HG02588 (cell line): ENCODE measurements at regions not wholly inside any gene's neighbourhood (a gene's known extent, or its start where the extent isn't known, plus 50 kb on each side); places are given as distances from the start of the nearest gene placed in this dataset.
"Not testable (repeated sequence)": the region's sequence is repeated elsewhere in the genome, so short reads cannot be mapped to it uniquely, and the experiment has no call there.

Source experiments
- ATAC-seq: cut with Tn5 transposase; IDR thresholded peaks from one replicate; pipeline ENCODE4 v1.9.1; 2021; ENCODE audit warnings: mild to moderate bottlenecking, moderate library complexity; ENCODE audit not compliant: unreplicated experiment

GRCh38 chr10:111560027-111560426 lies 483.2 kb downstream of the ADRA2A start:
- no peak for ATAC-seq

- no peak for ATAC-seq
Observed at GRCh38 chr10:111561124-111561523, 484.3 kb downstream of the ADRA2A start.

- no peak for ATAC-seq
Observed at GRCh38 chr10:111565542-111565941, 488.7 kb downstream of the ADRA2A start.

GRCh38 chr10:111578076-111578475 lies 501.2 kb downstream of the ADRA2A start:
- ATAC-seq: no peak

GRCh38 chr10:111579473-111579872 lies 502.6 kb downstream of the ADRA2A start:
- no peak for ATAC-seq

- ATAC-seq: no peak
Observed at GRCh38 chr10:111590703-111591102, 513.9 kb downstream of the ADRA2A start.

GRCh38 chr10:111593578-111593977 lies 516.7 kb downstream of the ADRA2A start:
- ATAC-seq: no peak

GRCh38 chr10:111595173-111595572 lies 518.3 kb downstream of the ADRA2A start:
- ATAC-seq: no peak

GRCh38 chr10:111598433-111599059 lies 521.7 kb downstream of the ADRA2A start:
- peak; percentile 90 for ATAC-seq

GRCh38 chr10:111599943-111600342 lies 523.1 kb downstream of the ADRA2A start:
- no peak for ATAC-seq

GRCh38 chr10:111600772-111601171 lies 523.9 kb downstream of the ADRA2A start:
- ATAC-seq: no peak

- no peak for ATAC-seq
Observed at GRCh38 chr10:111612273-111612672, 535.4 kb downstream of the ADRA2A start.

GRCh38 chr10:111634191-111634590 lies 549.4 kb downstream of the GPAM start:
- ATAC-seq: no peak

- ATAC-seq: no peak
Observed at GRCh38 chr10:111646021-111646420, 537.5 kb downstream of the GPAM start.

- ATAC-seq: no peak
Observed at GRCh38 chr10:111648046-111648445, 535.5 kb downstream of the GPAM start.

GRCh38 chr10:111649080-111649479 lies 534.5 kb downstream of the GPAM start:
- ATAC-seq: not testable (repeated sequence)

- ATAC-seq: no peak
Observed at GRCh38 chr10:111650088-111650487, 533.5 kb downstream of the GPAM start.

GRCh38 chr10:111656066-111656465 lies 527.5 kb downstream of the GPAM start:
- no peak for ATAC-seq

GRCh38 chr10:111677759-111678158 lies 505.8 kb downstream of the GPAM start:
- no peak for ATAC-seq

- no peak for ATAC-seq
Observed at GRCh38 chr10:111686796-111687195, 496.8 kb downstream of the GPAM start.

GRCh38 chr10:111698711-111699110 lies 484.9 kb downstream of the GPAM start:
- ATAC-seq: no peak

GRCh38 chr10:111703986-111704385 lies 479.6 kb downstream of the GPAM start:
- no peak for ATAC-seq

GRCh38 chr10:111705021-111705420 lies 478.5 kb downstream of the GPAM start:
- ATAC-seq: no peak
